ENCODE measurements at regions not wholly inside any gene's neighbourhood (a gene's known extent, or its start where the extent isn't known, plus 50 kb on each side); places are given as distances from the start of the nearest gene placed in this dataset.
A peak's percentile ranks its signal among the peaks of the same experiment; 100 is the strongest.

DNA sequence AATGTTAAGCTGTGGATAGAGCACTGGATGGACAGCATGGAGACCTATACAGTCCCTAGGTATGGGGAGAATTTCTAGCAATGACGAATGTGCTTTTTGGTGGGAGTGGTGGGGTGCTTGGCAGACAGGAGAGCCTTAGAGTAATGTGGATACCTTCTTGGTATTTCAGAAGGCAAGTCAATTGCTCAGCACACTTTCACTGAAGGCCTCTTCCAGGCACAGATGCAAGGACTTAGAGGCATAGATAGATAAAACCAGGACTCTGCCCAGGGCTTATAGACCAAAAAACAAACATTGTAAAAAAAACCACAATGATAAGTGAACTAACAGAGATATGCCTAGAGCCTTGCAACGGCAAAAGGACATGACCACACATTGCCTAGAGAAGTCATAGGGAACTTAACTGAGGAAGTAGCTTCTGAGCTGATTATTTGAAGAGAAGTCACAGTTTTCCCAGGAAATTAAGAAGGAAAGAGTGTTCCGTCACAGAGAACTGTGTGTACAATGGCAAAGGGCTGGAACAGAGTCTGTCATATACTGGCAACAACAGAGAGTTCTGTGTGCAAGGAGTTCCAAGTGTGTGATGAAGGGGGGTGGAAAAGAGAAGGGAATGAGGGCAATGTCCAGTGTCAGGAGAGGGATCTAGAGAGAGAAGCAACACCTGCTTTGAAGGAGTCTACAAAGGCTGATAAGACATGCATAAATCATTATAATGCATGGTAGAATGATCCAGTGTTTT is 65.9 kb upstream of the PICALM start:
- DNase-seq (ENCODE audit: low spot score): no peak
- Histone ChIP-seq H3K27ac (ENCODE audit: low read depth in 1 of 2, low read length in 2 of 2) (no peak overlapping the region), H3K4me3 (ENCODE audit: low read depth in 1 of 3, low read length in 3 of 3) (no peak overlapping the region), H3K9me3 (ENCODE audit: control insufficient read depth in 4 of 4, low read length in 3 of 4) (no peaks in the 10 kb centered on the region), H3K36me3 (ENCODE audit: control insufficient read depth in 4 of 4, insufficient read depth in 3 of 4, low read depth in 1 of 4, low read length in 3 of 4) (no peaks in the 10 kb centered on the region), H3K9ac (ENCODE audit: low read depth in 1 of 2, low read length in 2 of 2) (no peak overlapping the region), H3K27me3 (ENCODE audit: control insufficient read depth in 4 of 4, insufficient read depth in 4 of 4, low read length in 3 of 4) (no peaks in the 10 kb centered on the region), H3K4me1 (ENCODE audit: control insufficient read depth in 4 of 4, insufficient read depth in 4 of 4, low read length in 3 of 4) (peaks cover 3 to 10% (median 5%) of the 10 kb centered on the region in 4 donors)
- TF ChIP-seq FOXA1 (IDR thresholded peaks at IDR 0.05): no peak
- peak; percentile 35 for TF ChIP-seq MAX (IDR thresholded peaks at IDR 0.05)
- TF ChIP-seq TAF1 (conservative IDR thresholded peaks at IDR 0.05): no peak
- peak in 1 of 2 donors; percentile 28 for TF ChIP-seq HNF4A (conservative IDR thresholded peaks at IDR 0.05)
- peak in 1 of 2 donors; percentile 20 for TF ChIP-seq RAD21 (IDR thresholded peaks at IDR 0.05)
- peak; percentile 31 for TF ChIP-seq SP1 (IDR thresholded peaks at IDR 0.05)
- peak in 1 of 2 donors; percentile 22 for TF ChIP-seq RXRA (IDR thresholded peaks at IDR 0.05)
- TF ChIP-seq FOXA2 (IDR thresholded peaks at IDR 0.05): no peak
- peak; percentile 23 for TF ChIP-seq NR2F2 (IDR thresholded peaks at IDR 0.05)
- TF ChIP-seq YY1 (IDR thresholded peaks at IDR 0.05): no peak
- TF ChIP-seq, protein P1, sequence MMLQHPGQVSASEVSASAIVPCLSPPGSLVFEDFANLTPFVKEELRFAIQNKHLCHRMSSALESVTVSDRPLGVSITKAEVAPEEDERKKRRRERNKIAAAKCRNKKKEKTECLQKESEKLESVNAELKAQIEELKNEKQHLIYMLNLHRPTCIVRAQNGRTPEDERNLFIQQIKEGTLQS (IDR thresholded peaks at IDR 0.05): no peak
- peak in 1 of 2 donors; percentile 12 for TF ChIP-seq GABPA (IDR thresholded peaks at IDR 0.05 in 1 of 2, conservative IDR thresholded peaks at IDR 0.05 in 1 of 2)
- TF ChIP-seq JUND (IDR thresholded peaks at IDR 0.05): no peak
- no peak for TF ChIP-seq ZBTB33 (IDR thresholded peaks at IDR 0.05)
- TF ChIP-seq HNF4G (IDR thresholded peaks at IDR 0.05): no peak
- 33% methylated on average over 3 of the region's 3 CpGs for WGBS

GRCh38 chr11:86132667-86133249 is 63.9 kb upstream of the PICALM start:
- Histone ChIP-seq H3K9me3 (ENCODE audit: control insufficient read depth in 4 of 4, low read length in 3 of 4) (no peaks in the 10 kb centered on the region), H3K9ac (ENCODE audit: low read depth in 1 of 2, low read length in 2 of 2) (no peak overlapping the region), H3K4me3 (ENCODE audit: low read depth in 1 of 3, low read length in 3 of 3) (no peak overlapping the region), H3K27ac (ENCODE audit: low read depth in 1 of 2, low read length in 2 of 2) (no peak overlapping the region), H3K4me1 (ENCODE audit: control insufficient read depth in 4 of 4, insufficient read depth in 4 of 4, low read length in 3 of 4) (peaks cover 3 to 10% (median 5%) of the 10 kb centered on the region in 4 donors), H3K27me3 (ENCODE audit: control insufficient read depth in 4 of 4, insufficient read depth in 4 of 4, low read length in 3 of 4) (no peaks in the 10 kb centered on the region), H3K36me3 (ENCODE audit: control insufficient read depth in 4 of 4, insufficient read depth in 3 of 4, low read depth in 1 of 4, low read length in 3 of 4) (no peaks in the 10 kb centered on the region)
- TF ChIP-seq, protein P2, sequence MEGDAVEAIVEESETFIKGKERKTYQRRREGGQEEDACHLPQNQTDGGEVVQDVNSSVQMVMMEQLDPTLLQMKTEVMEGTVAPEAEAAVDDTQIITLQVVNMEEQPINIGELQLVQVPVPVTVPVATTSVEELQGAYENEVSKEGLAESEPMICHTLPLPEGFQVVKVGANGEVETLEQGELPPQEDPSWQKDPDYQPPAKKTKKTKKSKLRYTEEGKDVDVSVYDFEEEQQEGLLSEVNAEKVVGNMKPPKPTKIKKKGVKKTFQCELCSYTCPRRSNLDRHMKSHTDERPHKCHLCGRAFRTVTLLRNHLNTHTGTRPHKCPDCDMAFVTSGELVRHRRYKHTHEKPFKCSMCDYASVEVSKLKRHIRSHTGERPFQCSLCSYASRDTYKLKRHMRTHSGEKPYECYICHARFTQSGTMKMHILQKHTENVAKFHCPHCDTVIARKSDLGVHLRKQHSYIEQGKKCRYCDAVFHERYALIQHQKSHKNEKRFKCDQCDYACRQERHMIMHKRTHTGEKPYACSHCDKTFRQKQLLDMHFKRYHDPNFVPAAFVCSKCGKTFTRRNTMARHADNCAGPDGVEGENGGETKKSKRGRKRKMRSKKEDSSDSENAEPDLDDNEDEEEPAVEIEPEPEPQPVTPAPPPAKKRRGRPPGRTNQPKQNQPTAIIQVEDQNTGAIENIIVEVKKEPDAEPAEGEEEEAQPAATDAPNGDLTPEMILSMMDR (IDR thresholded peaks at IDR 0.05; ENCODE audit: low read depth, low read length, missing input control): no peak
- no peak for TF ChIP-seq TAF1 (conservative IDR thresholded peaks at IDR 0.05)
- no peak for TF ChIP-seq RAD21 (IDR thresholded peaks at IDR 0.05)
- TF ChIP-seq RXRA (IDR thresholded peaks at IDR 0.05): no peak
- TF ChIP-seq JUND (IDR thresholded peaks at IDR 0.05): no peak
- no peak for TF ChIP-seq YY1 (IDR thresholded peaks at IDR 0.05)
- no peak for TF ChIP-seq SP1 (IDR thresholded peaks at IDR 0.05)
- TF ChIP-seq HNF4G (IDR thresholded peaks at IDR 0.05): no peak
- no peak for TF ChIP-seq MAX (IDR thresholded peaks at IDR 0.05)
- TF ChIP-seq GABPA (IDR thresholded peaks at IDR 0.05 in 1 of 2, conservative IDR thresholded peaks at IDR 0.05 in 1 of 2): no peak
- TF ChIP-seq, protein P3, sequence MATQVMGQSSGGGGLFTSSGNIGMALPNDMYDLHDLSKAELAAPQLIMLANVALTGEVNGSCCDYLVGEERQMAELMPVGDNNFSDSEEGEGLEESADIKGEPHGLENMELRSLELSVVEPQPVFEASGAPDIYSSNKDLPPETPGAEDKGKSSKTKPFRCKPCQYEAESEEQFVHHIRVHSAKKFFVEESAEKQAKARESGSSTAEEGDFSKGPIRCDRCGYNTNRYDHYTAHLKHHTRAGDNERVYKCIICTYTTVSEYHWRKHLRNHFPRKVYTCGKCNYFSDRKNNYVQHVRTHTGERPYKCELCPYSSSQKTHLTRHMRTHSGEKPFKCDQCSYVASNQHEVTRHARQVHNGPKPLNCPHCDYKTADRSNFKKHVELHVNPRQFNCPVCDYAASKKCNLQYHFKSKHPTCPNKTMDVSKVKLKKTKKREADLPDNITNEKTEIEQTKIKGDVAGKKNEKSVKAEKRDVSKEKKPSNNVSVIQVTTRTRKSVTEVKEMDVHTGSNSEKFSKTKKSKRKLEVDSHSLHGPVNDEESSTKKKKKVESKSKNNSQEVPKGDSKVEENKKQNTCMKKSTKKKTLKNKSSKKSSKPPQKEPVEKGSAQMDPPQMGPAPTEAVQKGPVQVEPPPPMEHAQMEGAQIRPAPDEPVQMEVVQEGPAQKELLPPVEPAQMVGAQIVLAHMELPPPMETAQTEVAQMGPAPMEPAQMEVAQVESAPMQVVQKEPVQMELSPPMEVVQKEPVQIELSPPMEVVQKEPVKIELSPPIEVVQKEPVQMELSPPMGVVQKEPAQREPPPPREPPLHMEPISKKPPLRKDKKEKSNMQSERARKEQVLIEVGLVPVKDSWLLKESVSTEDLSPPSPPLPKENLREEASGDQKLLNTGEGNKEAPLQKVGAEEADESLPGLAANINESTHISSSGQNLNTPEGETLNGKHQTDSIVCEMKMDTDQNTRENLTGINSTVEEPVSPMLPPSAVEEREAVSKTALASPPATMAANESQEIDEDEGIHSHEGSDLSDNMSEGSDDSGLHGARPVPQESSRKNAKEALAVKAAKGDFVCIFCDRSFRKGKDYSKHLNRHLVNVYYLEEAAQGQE (IDR thresholded peaks at IDR 0.05): no peak
- no peak for TF ChIP-seq HNF4A (conservative IDR thresholded peaks at IDR 0.05)
- no peak for TF ChIP-seq NR2F2 (IDR thresholded peaks at IDR 0.05)
- TF ChIP-seq EGR1 (IDR thresholded peaks at IDR 0.05; ENCODE audit: low read depth in 2 of 2): no peak
- 89% methylated on average over 7 of the region's 7 CpGs for WGBS
- no peak for DNase-seq (ENCODE audit: low spot score)
